Activated CD4-positive, alpha-beta T cell treated with anti-CD3 and anti-CD28 coated beads for 24 hours (primary cell): ENCODE measurements at regions not wholly inside any gene's neighbourhood (a gene's known extent, or its start where the extent isn't known, plus 50 kb on each side); places are given as distances from the start of the nearest gene placed in this dataset.

Experiments used
- DNase-seq, 2 donors: peaks; one replicate each; pipeline ENCODE4 v3.0.0-alpha.2; 2020; ENCODE audit warnings: low read depth in 2 of 2

DNA sequence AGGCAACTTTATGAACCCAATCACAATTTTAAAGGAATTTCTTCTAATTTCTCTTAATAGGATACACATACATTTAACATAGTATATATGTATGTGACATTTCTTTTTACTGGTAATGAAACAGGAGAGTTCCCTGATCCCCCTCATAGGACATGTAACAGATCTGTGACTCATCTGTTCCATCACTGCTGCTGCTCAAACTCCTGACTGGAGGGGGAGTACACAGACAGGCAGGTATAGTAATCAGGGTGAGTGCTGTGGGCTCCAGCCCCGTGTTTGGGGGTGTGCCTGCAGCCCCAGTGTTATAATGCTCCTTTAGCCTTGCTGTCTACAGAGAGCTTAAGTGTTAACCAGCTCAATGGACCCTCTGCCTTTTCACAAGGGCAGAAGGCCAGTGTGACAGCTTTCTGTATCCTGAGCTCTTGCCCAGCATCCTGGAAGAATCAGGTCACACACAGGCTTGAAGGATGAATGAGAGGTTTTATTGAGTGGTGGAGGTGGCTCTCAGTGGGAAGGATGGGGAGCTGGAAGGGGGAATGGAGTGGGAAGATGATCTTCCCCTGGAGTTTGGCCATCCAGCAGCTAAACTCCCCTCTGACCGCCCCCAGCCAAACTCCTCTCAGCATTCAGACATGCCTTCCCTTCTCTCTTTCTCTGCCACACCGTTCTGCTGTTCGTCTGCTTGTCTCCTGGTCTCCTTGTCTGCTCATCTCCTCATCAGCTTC is 161.3 kb downstream of the ZNF608 start:
- no peak for DNase-seq

DNA sequence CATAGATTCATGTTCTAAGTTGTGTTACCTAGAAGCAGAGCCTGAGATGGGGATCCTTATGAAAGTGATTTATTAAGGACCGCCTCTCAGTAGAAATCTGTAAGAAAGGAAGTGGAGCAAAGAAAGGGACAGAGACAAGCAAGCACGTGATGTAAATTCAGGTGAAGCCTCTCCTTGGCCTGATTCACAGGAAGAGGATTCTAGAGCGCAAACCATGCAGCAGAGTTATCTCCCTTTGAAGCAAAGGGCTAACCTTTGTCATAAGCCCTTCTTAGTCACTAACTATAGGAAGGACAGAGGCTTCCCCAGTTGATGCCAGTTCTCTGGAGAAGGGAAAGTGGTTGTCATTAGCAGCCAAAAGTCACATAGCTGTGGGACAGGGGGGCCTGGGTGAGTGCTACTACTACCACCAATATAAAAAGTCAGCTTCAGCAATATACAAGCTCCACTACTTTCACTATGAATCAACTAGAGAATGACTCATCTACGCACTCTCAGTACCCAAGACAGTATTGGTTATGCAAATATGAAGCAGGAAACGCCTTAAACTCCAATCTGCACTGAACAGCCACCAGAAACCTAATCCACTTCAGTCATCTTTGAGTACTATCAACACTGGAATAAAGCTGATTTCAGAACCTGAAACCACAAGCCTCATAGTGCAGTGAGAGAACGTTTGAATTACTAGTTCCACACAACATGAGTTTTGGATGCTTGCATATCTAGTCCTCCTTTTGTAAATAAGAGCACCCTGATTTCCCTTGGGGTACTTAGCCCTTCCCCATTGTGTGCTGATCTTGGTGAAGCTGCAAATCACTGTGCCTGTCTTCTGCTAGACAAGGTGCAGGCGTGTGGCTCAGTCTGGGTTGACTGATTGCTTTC is 162.7 kb downstream of the ZNF608 start:
- DNase-seq: peak; percentile 1 to 2

DNA sequence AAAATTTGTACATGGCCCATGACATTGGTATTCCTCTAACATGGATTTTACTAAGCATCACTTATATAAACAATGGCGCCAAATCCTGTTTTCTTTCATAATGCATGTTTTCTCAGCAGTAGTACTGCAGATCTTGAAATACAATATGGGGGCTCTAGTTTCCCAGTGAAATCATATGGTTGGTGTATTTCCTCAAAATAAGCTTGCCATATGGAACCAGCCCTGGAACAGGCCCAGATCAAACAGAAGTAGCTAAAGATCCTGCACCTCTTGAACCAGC is 163.9 kb downstream of the ZNF608 start:
- no peak for DNase-seq

GRCh38 chr5:124581738-124582560 is 164.5 kb downstream of the ZNF608 start:
- no peak for DNase-seq

DNA sequence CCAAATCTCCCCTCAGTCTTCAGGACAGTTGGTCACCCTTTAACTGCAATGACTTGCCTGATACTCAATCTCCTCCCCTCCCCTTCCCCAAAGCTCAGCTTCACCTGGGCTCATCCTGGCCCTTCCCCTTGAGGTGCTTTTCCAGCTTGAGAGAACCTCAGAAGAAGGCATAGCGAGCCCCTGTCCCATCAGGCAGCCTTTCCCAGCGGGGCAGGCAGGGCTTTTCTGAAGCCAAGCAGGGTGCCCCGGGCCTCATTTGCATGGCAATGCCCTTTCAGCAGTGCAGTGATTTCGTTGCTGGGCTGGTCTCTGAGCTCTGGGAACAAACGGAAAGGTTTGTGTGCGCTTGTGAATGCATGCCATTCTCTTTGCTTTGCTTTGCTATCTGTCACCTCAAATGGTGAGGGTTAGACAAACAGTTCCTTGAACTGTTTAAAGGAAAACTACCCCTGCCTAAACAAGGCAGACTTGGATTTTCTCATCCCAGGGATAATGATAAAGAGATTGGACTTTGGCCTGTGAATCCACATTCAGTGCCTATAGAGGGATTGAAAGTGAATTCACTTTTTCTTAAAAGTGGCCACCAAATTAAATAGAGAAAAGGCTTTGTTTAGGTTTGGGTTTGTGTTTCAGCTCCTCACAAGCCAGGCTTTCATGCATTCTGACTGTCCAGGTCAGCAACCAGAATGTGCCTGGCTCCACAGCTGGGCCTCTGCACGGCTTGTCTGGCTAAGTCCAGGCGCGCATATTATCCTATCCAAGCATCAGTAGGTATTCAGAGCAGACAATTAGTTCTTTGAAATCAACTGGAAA is 165.3 kb downstream of the ZNF608 start:
- DNase-seq: no peak

- DNase-seq: no peak
Observed at GRCh38 chr5:124580512-124580911, 165.9 kb downstream of the ZNF608 start.

DNA sequence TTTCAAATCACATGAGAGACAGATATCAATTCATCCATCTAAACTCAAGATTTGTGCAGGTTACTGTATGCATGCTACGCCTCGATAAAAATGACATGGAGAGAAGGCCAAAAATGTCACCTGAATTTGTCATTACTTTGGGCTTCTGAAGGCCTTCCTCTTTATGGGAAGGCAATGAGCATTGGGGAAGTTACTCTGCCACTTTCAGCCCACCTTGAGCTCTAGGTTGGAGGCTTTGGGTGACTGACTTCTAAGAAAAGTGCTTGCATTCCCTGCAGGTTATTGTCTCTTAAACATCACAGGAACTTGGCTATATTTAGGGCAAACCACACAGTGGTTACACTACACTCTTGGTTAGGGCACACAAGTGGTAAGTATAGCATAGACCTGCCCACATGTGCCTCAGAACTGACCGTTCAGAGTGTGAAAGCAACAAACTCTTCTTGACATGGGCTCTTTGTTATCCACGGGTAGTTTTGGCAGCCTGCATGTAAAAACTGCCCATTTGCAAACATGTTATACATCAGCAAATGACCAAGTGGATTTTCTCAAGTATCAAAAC is 169.5 kb downstream of the ZNF608 start:
- DNase-seq: no peak

DNA sequence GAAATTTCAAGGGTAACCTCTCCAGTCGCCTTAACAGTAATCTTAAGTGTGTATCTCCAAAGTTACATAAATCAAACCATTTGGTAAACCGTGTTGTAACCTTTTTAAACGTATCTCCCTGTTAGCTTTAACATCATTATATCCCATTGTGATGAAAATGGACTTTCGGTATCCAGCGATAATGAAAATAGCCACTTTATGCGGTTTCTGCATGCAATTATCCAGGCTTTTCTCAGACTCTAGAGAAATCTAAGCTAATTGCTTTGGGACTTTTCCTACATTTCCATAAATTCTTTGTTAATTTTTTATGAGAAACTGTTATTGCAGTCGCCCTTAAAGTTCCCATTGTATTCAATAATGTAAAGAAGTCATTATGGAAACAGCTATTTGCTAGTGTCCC is 170.7 kb downstream of the ZNF608 start:
- DNase-seq: no peak

GRCh38 chr5:124574521-124575436 is 171.7 kb downstream of the ZNF608 start:
- DNase-seq: no peak

DNA sequence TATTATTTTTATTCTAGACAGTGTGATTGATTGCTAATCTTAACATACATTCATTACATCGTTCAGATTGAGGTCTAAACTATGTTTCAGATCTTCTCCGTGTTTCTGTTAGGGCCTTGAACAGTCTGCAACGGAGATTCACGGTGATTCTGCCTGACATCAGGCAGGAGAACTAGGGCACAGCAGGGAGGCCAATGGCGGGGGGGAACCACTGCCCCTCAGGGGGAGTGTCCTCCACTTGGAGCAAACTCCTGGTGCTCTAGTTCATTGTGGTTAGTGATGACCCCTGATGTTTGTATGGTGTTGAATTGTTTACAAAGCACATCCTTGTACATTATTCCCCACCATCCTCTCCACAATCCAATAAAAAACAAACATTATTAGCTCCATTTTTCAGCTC is 173.5 kb downstream of the ZNF608 start:
- no peak for DNase-seq

DNA sequence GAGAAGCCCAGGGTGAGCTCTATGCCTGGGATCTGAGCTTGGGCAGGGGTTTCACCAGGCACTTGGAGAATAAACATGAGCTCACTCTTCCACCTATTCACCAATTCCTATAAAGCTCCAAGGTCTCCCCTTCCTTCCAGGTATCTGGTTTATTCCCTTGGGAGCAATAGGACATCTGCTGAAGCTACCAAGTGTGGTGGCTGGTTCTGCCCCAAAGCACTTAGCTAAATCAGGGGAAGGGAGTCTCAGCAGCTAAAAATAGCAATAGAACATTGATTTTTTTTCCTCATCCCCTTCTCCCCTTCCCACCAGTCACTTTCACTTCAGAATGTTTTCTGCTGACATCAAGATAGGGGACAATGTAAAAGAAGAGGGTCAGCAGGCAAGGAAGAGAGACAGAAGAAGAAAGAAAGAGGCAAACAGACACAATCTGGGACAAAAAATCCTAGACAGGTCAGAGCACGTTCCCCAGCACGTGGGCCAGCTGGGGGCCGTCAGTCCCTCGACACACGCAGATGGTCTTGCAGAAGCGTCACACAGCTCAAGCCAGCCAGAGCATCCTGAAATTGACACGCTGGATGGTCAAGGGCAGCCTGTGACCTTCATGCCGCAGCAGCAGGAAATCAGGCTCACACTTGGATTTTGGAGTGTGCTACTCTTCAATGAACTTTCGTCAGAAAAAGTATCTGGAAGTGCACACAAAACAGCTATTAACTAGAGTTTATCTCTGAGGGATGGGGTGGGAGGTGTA is 176.0 kb downstream of the ZNF608 start:
- no peak for DNase-seq

DNA sequence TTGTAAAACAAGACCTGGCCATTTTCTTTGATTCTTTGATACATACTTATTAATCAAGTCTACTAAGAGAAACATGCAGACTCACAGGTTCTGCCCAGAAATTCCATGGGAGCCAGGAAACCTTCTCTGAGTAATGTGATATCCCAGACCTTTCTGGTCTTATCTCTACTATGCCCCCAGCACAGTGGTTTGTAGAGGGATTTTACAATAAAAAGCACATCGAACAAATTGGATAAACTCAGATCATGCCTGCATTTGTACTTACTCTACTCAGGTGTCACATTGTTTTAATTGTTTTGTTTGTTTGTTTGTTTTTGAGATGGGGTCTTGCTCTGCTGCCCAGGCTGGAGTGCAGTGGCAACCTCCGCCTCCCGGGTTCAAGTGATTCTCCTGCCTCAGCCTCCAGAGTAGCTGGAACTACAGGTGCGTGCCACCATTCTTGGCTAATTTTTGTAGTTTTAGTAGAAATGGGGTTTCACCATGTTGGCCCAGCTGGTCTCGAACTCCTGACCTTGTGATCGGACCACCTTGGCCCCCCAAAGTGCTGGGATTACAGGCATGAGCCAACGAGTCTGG is 179.5 kb downstream of the ZNF608 start:
- no peak for DNase-seq

DNA sequence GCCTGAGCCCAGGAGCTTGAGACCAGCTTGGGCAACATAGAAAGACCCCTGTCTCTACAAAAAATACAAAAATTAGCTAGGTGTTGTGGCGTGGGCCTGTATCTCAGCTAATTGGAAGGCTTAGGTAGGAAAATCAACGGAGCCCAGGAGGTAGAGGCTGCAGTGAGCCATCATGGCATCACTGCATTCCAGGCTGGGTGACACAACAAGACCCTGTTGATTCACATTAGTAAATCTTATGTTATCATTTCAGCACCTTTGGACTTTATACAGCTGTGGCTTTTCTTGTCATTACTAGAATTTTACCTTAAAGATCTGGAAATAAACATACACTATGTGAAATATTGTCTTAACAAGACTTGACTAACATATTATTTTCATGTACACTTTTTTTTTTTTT is 185.0 kb downstream of the ZNF608 start:
- DNase-seq: no peak

- DNase-seq: no peak
Observed at GRCh38 chr5:124560370-124560769, 186.1 kb downstream of the ZNF608 start.

DNA sequence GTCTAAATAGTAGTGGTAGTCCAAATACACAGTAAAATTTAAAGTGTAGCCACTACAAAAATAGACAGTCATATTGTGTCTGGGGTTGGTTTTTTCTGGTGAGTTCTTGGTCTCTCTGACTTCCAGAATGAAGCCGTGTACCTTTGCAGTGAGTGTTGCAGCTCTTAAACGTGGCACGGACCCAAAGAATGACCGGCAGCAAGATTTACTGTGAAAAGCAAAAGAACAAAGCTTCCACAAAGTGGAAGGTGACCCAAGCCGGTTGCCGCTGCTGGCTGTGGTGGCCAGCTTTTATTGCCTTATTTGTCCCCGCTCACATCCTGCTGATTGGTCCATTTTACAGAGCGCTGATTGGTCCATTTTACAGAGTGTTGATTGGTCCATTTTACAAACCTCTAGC is 188.7 kb downstream of the ZNF608 start:
- no peak for DNase-seq

GRCh38 chr5:124554746-124555578 is 191.5 kb downstream of the ZNF608 start:
- DNase-seq: no peak

- DNase-seq: no peak
Observed at GRCh38 chr5:124553911-124554310, 192.5 kb downstream of the ZNF608 start.

DNA sequence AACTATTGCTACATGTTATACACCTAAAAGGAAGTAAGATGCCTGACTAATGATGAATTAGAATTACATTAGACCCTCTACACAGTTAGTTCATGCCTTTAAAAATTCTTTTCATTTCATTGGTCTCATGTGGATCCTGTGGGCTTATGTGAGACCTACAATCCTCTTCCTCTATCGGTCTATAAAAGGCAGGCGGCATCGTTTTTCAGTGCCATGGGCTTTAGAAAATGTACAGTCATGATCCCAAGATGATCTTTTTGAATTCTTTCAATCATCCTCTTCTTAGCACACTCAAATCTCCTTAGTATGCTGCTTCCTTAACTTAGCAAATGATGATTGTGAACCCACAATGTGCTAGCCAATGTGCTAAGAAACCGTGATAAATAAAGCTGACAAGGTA is 193.9 kb downstream of the ZNF608 start:
- DNase-seq: no peak
